ENCODE measurements at regions not wholly inside any gene's neighbourhood (a gene's known extent, or its start where the extent isn't known, plus 50 kb on each side); places are given as distances from the start of the nearest gene placed in this dataset.

DNA sequence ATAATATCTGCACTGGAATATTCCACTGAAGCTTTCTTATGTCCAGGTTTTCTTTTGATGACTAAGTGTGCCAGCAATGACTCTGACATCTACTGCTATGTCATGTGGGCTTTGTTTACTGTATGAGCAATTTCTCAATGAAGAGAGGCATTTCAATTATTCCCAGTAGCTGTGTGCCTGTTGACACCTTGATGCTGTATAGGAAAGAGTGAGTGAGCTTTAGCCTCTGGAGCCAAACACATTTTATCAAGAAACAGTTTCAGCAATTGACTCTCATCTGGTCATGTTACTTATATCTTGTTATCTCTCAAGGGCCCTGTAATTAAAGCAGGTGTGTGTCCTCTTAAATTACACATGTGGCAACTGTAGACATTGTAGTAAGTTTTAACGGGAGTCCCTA lies 493.2 kb upstream of the FANCL start:
- Histone ChIP-seq H3K79me2 (ENCODE audit: insufficient read depth, low read length) (no peaks in the 10 kb centered on the region), H3K27ac (ENCODE audit: low read depth, low read length) (no peak overlapping the region), H4K20me1 (ENCODE audit: low read depth, low read length) (no peaks in the 10 kb centered on the region), H3F3A (ENCODE audit: insufficient read depth) (no peaks in the 10 kb centered on the region), H3K9me2 (replicated peaks; ENCODE audit: insufficient read depth, low read length) (no peaks in the 10 kb centered on the region), H2AFZ (ENCODE audit: low read depth, low read length, severe bottlenecking) (no peak overlapping the region), H3K4me3 (ENCODE audit: insufficient read depth, low read length, poor library complexity, severe bottlenecking) (no peak overlapping the region), H3K36me3 (ENCODE audit: low read length) (no peaks in the 10 kb centered on the region), H3K9me3 (ENCODE audit: insufficient read depth, low read length) (no peaks in the 10 kb centered on the region), H3K27me3 (ENCODE audit: low read length) (no peaks in the 10 kb centered on the region), H3K4me2 (ENCODE audit: low read depth, low read length, poor library complexity, severe bottlenecking) (no peak overlapping the region), H3K9ac (ENCODE audit: low read length) (no peak overlapping the region)
- no peak for TF ChIP-seq EZH2phosphoT487 (conservative IDR thresholded peaks at IDR 0.05; ENCODE audit: low read length)
- TF ChIP-seq, protein P1, sequence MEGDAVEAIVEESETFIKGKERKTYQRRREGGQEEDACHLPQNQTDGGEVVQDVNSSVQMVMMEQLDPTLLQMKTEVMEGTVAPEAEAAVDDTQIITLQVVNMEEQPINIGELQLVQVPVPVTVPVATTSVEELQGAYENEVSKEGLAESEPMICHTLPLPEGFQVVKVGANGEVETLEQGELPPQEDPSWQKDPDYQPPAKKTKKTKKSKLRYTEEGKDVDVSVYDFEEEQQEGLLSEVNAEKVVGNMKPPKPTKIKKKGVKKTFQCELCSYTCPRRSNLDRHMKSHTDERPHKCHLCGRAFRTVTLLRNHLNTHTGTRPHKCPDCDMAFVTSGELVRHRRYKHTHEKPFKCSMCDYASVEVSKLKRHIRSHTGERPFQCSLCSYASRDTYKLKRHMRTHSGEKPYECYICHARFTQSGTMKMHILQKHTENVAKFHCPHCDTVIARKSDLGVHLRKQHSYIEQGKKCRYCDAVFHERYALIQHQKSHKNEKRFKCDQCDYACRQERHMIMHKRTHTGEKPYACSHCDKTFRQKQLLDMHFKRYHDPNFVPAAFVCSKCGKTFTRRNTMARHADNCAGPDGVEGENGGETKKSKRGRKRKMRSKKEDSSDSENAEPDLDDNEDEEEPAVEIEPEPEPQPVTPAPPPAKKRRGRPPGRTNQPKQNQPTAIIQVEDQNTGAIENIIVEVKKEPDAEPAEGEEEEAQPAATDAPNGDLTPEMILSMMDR (IDR thresholded peaks at IDR 0.05; ENCODE audit: insufficient read depth, low read length, poor library complexity, severe bottlenecking) = no peak

DNA sequence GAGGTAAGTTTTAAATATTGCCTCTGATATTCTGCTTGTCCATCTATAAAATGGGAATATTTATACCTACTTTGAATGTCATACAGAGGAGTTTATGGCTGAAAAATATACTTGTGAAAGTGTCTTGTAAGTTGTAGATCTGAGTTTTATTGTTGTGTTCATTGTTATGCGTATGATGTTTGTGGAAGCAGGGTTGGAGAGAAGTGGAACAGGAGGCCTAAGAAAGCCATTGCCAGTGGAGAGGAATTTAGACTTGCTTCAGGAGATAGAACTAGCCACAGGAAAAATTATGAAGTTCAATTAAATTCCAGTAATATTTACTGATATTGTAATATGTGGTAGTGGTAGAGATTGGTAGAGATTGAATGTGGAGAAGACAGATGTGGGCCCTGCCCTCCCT lies 491.9 kb upstream of the FANCL start:
- H3K36me3 ChIP-seq (ENCODE audit: low read length) = no peaks in the 10 kb centered on the region
- no peaks in the 10 kb centered on the region for H3K9me2 ChIP-seq (replicated peaks; ENCODE audit: insufficient read depth, low read length)
- no peaks in the 10 kb centered on the region for H4K20me1 ChIP-seq (ENCODE audit: low read depth, low read length)
- no peaks in the 10 kb centered on the region for H3K27me3 ChIP-seq (ENCODE audit: low read length)
- no peaks in the 10 kb centered on the region for H3K79me2 ChIP-seq (ENCODE audit: insufficient read depth, low read length)
- TF ChIP-seq EZH2phosphoT487 (conservative IDR thresholded peaks at IDR 0.05; ENCODE audit: low read length) = no peak
- TF ChIP-seq, protein P1 (IDR thresholded peaks at IDR 0.05; ENCODE audit: insufficient read depth, low read length, poor library complexity, severe bottlenecking) = no peak
- H3K27ac ChIP-seq (ENCODE audit: low read depth, low read length) = no peak overlapping the region
- H3K9ac ChIP-seq (ENCODE audit: low read length) = no peak overlapping the region
- H2AFZ ChIP-seq (ENCODE audit: low read depth, low read length, severe bottlenecking) = no peak overlapping the region
- H3K4me2 ChIP-seq (ENCODE audit: low read depth, low read length, poor library complexity, severe bottlenecking) = no peak overlapping the region
- H3K9me3 ChIP-seq (ENCODE audit: insufficient read depth, low read length) = no peaks in the 10 kb centered on the region
- no peaks in the 10 kb centered on the region for H3F3A ChIP-seq (ENCODE audit: insufficient read depth)
- H3K4me3 ChIP-seq (ENCODE audit: insufficient read depth, low read length, poor library complexity, severe bottlenecking) = no peak overlapping the region

DNA sequence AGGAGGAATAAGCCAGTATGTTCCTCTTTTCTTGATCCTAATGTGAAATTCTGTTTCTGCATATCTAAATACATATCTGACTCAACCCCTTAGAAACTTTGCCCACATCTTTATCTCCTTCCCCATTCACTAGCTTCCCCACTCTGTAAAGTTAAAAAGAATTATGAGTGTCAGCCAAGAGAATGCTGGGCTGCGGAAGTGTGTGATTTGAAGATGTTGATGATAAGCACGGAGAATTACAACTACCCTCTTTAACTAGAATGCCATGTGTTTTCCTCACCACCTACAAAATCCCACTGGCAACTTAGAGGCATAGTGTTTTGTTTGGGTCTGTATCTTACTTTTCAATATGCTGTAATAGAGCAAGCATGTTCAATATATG lies 490.4 kb upstream of the FANCL start:
- Histone ChIP-seq H3K27ac (ENCODE audit: low read depth, low read length) (no peak overlapping the region), H3K9ac (ENCODE audit: low read length) (no peak overlapping the region), H4K20me1 (ENCODE audit: low read depth, low read length) (no peaks in the 10 kb centered on the region), H3K4me2 (ENCODE audit: low read depth, low read length, poor library complexity, severe bottlenecking) (no peak overlapping the region), H3K36me3 (ENCODE audit: low read length) (no peaks in the 10 kb centered on the region), H3K27me3 (ENCODE audit: low read length) (no peaks in the 10 kb centered on the region), H3K9me3 (ENCODE audit: insufficient read depth, low read length) (no peaks in the 10 kb centered on the region), H3K79me2 (ENCODE audit: insufficient read depth, low read length) (no peaks in the 10 kb centered on the region), H3K4me3 (ENCODE audit: insufficient read depth, low read length, poor library complexity, severe bottlenecking) (no peak overlapping the region), H2AFZ (ENCODE audit: low read depth, low read length, severe bottlenecking) (no peak overlapping the region), H3F3A (ENCODE audit: insufficient read depth) (no peaks in the 10 kb centered on the region), H3K9me2 (replicated peaks; ENCODE audit: insufficient read depth, low read length) (no peaks in the 10 kb centered on the region)
- TF ChIP-seq, protein P1 (IDR thresholded peaks at IDR 0.05; ENCODE audit: insufficient read depth, low read length, poor library complexity, severe bottlenecking) = no peak
- TF ChIP-seq EZH2phosphoT487 (conservative IDR thresholded peaks at IDR 0.05; ENCODE audit: low read length) = no peak
